ENCODE measurements at regions not wholly inside any gene's neighbourhood (a gene's known extent, or its start where the extent isn't known, plus 50 kb on each side); places are given as distances from the start of the nearest gene placed in this dataset.
A peak's percentile ranks its signal among the peaks of the same experiment; 100 is the strongest.

GRCh38 chr4:123485601-123486000, 89.0 kb downstream of the SPRY1 start:
- TF ChIP-seq EZH2phosphoT487 (IDR thresholded peaks at IDR 0.05; ENCODE audit: borderline replicate concordance, low read depth, low read length), result no peak
- no peak for TF ChIP-seq CTCF (conservative IDR thresholded peaks at IDR 0.05; ENCODE audit: low read length)
- POLR2A ChIA-PET, result interaction anchor here (1.2 kb wide), 1 partner anchor 299 kb away, joined by 3 read pairs; no protein-coding TSS in a partner anchor
- no TSS peak for BruUV-seq (replicated peaks)

GRCh38 chr4:123488916-123489315, 92.3 kb downstream of the SPRY1 start:
- no peak for DNase-seq (ENCODE audit: low spot score)
- no peaks in the 10 kb centered on the region for H3K36me3 ChIP-seq (ENCODE audit: insufficient read depth, low read length)
- no peaks in the 10 kb centered on the region for H3K9me2 ChIP-seq (ENCODE audit: insufficient read depth, low read length)
- no peak overlapping the region for H3K27ac ChIP-seq (ENCODE audit: low read depth, low read length, poor library complexity, severe bottlenecking)
- intact Hi-C loops (cut with micrococcal nuclease; ENCODE audit: unreplicated experiment), result no loop called here
- ChIA-PET POLR2A (interaction anchor here (0.5 to 1.2 kb wide), 4 partner anchors 10 to 719 kb away, joined by 3 to 5 read pairs (median 4); no protein-coding TSS in a partner anchor), CTCF (ENCODE audit: unreplicated experiment) (no interaction called here)
- peaks cover 9% of the 10 kb centered on the region; the same call in 1 of the 2 replicates for H3K9me3 ChIP-seq (ENCODE audit: low read length)
- TF ChIP-seq CTCF (conservative IDR thresholded peaks at IDR 0.05; ENCODE audit: low read length) (no peak), EZH2phosphoT487 (IDR thresholded peaks at IDR 0.05; ENCODE audit: borderline replicate concordance, low read depth, low read length) (no peak)
- BruUV-seq (replicated peaks), result no TSS peak
- no peaks in the 10 kb centered on the region for H3K79me2 ChIP-seq (ENCODE audit: insufficient read depth, low read depth, low read length)
- H3K4me2 ChIP-seq (ENCODE audit: low read length), result no peak overlapping the region
- H4K20me1 ChIP-seq (ENCODE audit: insufficient read depth, low read length), result no peaks in the 10 kb centered on the region
- peak overlapping the region; percentile 81 for H2AFZ ChIP-seq (ENCODE audit: low read length)
- peaks cover 11% of the 10 kb centered on the region for H3K4me1 ChIP-seq (ENCODE audit: insufficient read depth, low read length, poor library complexity, severe bottlenecking)
- H3K4me3 ChIP-seq (ENCODE audit: low read depth, low read length, poor library complexity, severe bottlenecking), result no peak overlapping the region

More at GRCh38 chr4:123485601-123486000, 89.0 kb downstream of the SPRY1 start:
- intact Hi-C loops (cut with micrococcal nuclease; ENCODE audit: unreplicated experiment), result no loop called here
- Histone ChIP-seq H3K4me1 (ENCODE audit: insufficient read depth, low read length, poor library complexity, severe bottlenecking) (peaks cover 11% of the 10 kb centered on the region), H3K79me2 (ENCODE audit: insufficient read depth, low read depth, low read length) (no peaks in the 10 kb centered on the region), H2AFZ (ENCODE audit: low read length) (0 out of 2 replicates have a peak overlapping the region, but pooled peaks have one; percentile 7), H3K4me2 (ENCODE audit: low read length) (no peak overlapping the region), H3K9me3 (ENCODE audit: low read length) (0 out of 2 replicates have a peak, but pooled peaks cover 4% of the 10 kb centered on the region), H3K4me3 (ENCODE audit: low read depth, low read length, poor library complexity, severe bottlenecking) (no peak overlapping the region), H3K36me3 (ENCODE audit: insufficient read depth, low read length) (no peaks in the 10 kb centered on the region), H4K20me1 (ENCODE audit: insufficient read depth, low read length) (no peaks in the 10 kb centered on the region), H3K27ac (ENCODE audit: low read depth, low read length, poor library complexity, severe bottlenecking) (no peak overlapping the region), H3K9me2 (ENCODE audit: insufficient read depth, low read length) (no peaks in the 10 kb centered on the region)
- CTCF ChIA-PET (ENCODE audit: unreplicated experiment), result no interaction called here
- DNase-seq (ENCODE audit: low spot score), result no peak

- CTCF ChIA-PET (ENCODE audit: unreplicated experiment), result no interaction called here
- Histone ChIP-seq H3K27ac (ENCODE audit: low read depth, low read length, poor library complexity, severe bottlenecking) (no peak overlapping the region), H3K36me3 (ENCODE audit: insufficient read depth, low read length) (no peaks in the 10 kb centered on the region; the same call in 1 of the 2 replicates), H2AFZ (ENCODE audit: low read length) (no peak overlapping the region), H3K9me3 (ENCODE audit: low read length) (peaks cover 21% of the 10 kb centered on the region), H4K20me1 (ENCODE audit: insufficient read depth, low read length) (no peaks in the 10 kb centered on the region), H3K9me2 (ENCODE audit: insufficient read depth, low read length) (0 out of 2 replicates have a peak, but pooled peaks cover 2% of the 10 kb centered on the region), H3K4me1 (ENCODE audit: insufficient read depth, low read length, poor library complexity, severe bottlenecking) (no peaks in the 10 kb centered on the region), H3K4me3 (ENCODE audit: low read depth, low read length, poor library complexity, severe bottlenecking) (no peak overlapping the region), H3K4me2 (ENCODE audit: low read length) (no peak overlapping the region), H3K79me2 (ENCODE audit: insufficient read depth, low read depth, low read length) (no peaks in the 10 kb centered on the region)
- BruUV-seq (replicated peaks), result no TSS peak
- POLR2A ChIA-PET, result interaction anchor here (0.6 to 1.7 kb wide), 3 partner anchors 9 to 346 kb away, joined by 3 to 8 read pairs (median 4); no protein-coding TSS in a partner anchor
- intact Hi-C loops (cut with micrococcal nuclease; ENCODE audit: unreplicated experiment), result no loop called here
- no peak for DNase-seq (ENCODE audit: low spot score)
- TF ChIP-seq EZH2phosphoT487 (IDR thresholded peaks at IDR 0.05; ENCODE audit: borderline replicate concordance, low read depth, low read length) (no peak), CTCF (conservative IDR thresholded peaks at IDR 0.05; ENCODE audit: low read length) (no peak)
These were observed 98.9 kb downstream of the SPRY1 start for GRCh38 chr4:123495530-123495929.

All from OCI-LY7 (cell line).